GM18861 (cell line): ENCODE measurements at regions not wholly inside any gene's neighbourhood (a gene's known extent, or its start where the extent isn't known, plus 50 kb on each side); places are given as distances from the start of the nearest gene placed in this dataset.

Source experiments
- ATAC-seq: cut with Tn5 transposase; IDR thresholded peaks from one replicate; pipeline ENCODE4 v1.9.1; 2021; ENCODE audit not compliant: unreplicated experiment

DNA sequence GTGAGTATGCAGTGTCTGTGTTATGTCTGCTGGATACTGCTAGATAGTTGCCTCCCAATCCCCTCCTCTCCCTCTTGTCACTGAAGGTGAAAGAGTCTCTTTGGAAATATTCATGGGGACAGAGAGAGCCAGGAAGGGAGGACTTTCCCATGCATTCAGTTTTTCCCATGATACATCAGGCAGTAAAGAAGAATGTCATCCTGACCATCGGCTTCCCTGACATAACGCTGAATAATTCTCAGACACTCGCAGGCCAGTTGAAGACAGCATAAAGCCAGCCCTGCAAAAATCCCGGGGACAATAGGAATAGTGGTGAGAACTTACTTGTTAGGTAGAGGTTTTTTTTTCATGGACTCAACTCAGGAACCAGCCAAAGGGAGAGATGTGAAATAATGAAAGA lies 58.1 kb downstream of the KLF4 start:
- ATAC-seq, result no peak

GRCh38 chr9:107430071-107430470 lies 59.5 kb downstream of the KLF4 start:
- ATAC-seq, result no peak

DNA sequence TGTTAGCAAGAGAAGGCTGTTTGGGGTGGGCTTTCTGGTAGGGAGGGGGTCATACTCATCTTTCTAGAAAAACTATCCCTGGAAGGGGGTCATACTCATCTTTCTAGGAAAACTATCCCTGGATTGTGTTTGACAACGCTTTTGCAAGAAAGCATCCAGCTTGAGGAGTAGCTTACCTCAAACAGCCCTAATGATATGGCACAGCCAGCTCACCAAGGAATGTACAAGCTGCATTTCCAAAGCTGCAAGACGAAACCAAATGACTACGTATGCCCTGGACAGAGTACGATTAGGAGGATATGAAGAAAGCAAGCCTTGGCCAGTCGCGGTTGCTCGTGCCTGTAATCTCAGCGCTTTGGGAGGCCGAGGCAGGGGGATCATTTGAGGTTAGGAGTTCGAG lies 63.4 kb downstream of the KLF4 start:
- ATAC-seq, result no peak

- peak; percentile 89 for ATAC-seq
These were observed 64.2 kb downstream of the KLF4 start for GRCh38 chr9:107425101-107426025.

GRCh38 chr9:107423540-107423939 lies 66.0 kb downstream of the KLF4 start:
- no peak for ATAC-seq

DNA sequence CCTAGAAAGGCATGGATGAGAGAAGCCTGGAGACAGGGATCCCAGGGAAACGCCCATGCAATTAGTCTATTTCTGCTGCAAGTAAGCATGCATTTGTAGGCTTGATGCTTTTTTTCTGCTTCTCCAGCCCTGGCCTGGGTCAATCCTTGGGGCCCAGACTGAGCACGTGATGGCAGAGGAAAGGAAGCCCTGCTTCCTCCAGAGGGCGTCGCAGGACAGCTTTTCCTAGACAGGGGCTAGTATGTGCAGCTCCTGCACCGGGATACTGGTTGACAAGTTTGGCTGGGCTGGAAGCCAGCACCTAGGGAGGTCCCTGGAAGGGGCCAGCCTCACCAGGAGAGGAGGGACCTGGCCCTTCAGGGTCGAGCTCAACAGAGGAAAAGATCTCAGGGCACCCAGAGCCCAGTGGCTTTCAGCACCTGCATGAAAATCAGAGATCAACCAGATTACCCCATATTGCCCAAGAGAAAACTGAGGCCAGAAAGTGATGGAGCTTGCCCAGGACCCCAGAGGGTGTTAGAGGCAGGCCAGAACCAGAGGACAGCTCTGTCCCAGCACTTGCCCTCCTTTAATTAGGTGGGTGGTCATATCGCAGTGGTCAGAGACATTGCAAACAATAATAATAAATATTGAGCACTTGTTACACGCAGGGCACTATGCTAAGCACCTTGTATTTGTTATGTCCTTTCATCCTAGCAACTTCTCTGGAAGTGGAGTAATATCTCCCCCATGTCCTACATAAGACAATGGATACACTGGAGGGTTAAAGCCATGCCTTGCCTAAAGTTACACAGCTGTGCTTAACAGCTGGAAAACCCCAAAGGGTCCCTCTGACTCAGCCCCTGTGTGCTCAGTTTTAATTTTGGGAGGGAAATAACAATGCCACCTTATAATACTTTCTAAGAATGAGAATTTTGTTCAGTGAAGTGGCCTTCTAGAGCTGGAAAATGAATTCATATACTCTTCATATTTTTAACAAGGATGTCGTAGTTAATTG lies 67.1 kb downstream of the KLF4 start:
- peak; percentile 86 for ATAC-seq

DNA sequence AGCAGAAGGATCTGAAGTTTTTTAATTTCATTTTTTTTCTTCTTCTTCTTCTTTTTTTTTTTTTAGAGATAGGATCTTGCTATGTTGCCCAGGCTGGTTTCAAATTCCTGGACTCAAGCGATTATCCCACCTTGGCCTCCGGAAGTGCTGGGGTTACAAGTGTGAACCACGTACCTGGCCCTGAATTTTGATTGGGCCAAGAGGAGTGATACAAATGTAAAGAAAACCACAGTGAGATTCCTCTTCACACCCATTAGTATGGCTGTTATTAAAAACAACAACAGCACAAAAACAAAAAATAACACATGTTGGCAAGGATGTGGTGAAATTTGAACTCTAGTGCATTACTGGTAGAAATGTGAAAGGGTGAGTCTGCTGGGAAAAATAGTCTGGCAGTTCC lies 79.1 kb downstream of the KLF4 start:
- ATAC-seq, result no peak

GRCh38 chr9:107409581-107410389 lies 79.8 kb downstream of the KLF4 start:
- ATAC-seq, result no peak

DNA sequence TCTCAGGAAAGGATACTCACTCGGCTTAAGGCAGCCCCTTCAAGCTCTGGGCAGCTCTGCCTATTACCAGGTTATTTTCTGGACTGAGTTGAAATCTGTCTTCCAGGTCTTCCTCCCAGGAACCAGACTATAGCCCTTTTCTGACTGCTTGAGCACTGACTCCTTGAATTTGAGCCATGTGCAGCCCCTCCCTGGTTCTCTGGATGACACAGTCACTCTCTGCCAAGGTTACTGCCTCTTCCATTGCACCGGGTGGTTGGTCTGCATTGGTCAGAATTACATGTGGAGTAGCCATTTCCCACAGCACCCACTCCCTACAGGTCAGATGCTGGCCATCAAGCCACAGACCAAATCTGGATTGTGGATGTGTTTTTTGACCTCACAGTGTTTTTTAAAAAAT lies 81.9 kb downstream of the KLF4 start:
- ATAC-seq, result no peak

GRCh38 chr9:107405511-107405910 lies 84.1 kb downstream of the KLF4 start:
- ATAC-seq, result no peak

DNA sequence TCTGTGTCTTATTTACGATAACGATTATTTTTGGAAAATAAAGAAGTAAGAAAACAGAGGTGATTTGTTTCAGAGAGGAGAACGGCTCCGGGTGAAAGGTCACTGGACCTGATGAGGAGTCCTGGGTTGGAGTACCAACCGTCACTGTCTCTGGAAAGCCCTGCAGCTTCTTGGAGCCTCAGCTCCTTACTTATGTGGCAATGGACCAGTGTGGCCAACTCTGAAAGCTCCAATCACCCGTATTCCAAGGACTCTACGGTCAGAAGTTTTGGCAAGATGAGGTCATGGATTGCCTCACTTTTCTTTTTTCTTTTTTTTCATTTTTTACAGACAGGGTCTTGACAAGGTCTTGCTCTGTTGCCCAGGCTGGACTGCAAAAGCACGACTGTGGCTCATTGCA lies 84.8 kb downstream of the KLF4 start:
- ATAC-seq, result no peak

- ATAC-seq, result no peak
These were observed 85.4 kb downstream of the KLF4 start for GRCh38 chr9:107404161-107404560.

DNA sequence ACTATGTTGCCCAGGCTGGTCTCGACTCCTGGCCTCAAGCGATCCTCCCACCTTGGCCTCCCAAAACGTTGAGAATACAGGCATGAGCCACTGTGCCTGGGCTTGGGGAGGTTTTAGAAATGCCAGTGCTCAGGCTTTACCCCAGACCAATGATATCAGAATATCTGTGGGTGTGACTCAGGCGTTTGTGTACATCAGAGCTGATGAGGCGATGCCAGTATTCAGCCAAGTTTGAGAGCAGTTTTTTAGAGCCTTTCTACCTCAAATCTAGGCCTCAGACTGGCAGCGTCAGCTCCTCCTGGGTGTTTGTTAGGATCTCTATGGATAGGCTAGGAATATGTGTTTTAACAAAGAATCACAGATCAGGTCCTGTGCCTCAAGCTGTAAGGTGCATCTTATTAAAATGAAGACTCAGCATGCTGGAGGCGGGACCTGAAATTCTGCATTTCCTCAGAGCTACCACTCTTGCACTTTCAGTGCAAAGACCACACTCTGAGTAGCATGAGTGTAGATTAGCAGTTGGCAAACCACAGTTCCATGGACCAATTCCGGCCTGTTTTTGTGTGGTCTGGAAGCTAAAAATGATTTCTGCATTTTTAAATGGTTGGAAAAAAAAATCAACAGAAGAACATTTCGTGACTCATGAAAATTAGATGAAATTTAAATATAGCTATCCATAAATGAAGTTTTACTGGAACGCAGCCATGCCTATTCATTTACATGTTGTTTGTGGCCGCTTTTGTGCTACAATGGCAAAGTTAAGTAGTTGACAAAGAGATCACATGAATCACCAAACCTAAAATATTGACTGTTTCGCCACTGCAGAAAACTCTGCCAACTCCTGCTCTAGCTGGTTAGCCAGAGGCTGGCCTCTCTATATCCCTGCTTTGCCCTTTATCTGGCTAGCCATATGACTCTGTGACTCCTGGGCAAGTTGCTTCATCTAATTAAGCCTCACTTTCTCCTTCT lies 92.2 kb downstream of the KLF4 start:
- ATAC-seq, result no peak

- no peak for ATAC-seq
These were observed 95.3 kb downstream of the KLF4 start for GRCh38 chr9:107394264-107394663.

DNA sequence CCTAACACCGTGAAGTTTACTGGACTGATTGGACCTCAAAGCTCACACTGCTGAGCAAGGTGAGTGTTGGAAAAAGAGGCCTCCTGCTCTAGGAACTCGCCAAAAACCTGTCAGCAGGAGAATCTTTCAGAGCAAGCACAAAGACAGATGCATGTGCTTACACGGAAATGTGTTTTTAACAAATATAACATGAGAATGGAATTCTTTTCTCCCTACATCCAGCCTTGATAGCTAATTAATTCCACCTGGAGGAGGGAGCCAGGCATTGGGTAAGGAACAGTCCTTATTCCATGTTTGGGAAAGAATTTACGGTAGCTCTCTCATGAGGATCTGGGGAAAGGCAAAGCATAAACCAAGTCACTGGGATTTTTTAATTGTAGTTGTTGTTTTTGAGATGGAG lies 98.8 kb downstream of the KLF4 start:
- ATAC-seq, result no peak

- ATAC-seq, result no peak
These were observed 99.3 kb downstream of the KLF4 start for GRCh38 chr9:107390279-107390678.

DNA sequence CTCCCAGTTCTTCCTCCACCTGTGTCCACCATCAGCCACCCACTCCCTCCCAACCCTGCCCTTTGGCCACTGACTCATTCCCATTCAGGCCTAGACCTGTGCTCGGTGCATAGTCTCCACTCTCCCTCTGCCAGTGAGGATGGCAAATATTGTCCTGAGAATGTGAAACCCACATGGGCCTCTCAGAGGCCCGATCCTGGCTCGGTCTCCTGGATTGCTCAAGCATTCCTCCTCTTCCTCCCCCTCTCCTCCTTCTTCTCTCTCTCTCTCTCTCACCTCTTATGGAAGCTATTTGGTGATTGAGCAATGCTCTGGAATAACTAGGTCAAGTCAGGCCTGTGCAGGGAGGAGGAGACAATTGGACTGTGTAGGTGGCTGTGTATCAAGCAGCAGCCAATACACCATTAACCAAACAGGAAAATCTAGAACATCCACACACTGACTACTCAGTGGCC lies 99.9 kb downstream of the KLF4 start:
- ATAC-seq, result no peak

GRCh38 chr9:107388890-107389289 lies 100.7 kb downstream of the KLF4 start:
- ATAC-seq, result no peak

DNA sequence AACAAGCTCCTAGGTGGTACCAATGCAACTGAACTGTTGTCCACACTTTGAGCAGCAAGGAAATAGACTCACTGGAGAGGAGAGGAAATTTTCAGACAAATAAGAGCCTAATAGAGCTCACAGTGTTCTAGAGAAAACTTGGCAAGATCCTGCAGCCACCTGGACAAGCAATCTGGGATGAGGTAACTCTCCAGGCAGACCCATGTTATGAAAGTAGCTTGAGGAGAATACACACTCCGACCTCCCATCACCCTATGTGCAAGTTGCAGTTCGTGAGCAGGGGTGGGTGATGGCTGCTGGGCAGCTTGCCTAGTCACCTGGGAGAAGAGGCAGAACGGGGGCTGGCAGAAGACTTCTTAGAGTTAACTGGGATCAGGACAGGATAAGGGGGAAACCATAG lies 102.2 kb downstream of the KLF4 start:
- ATAC-seq, result no peak

DNA sequence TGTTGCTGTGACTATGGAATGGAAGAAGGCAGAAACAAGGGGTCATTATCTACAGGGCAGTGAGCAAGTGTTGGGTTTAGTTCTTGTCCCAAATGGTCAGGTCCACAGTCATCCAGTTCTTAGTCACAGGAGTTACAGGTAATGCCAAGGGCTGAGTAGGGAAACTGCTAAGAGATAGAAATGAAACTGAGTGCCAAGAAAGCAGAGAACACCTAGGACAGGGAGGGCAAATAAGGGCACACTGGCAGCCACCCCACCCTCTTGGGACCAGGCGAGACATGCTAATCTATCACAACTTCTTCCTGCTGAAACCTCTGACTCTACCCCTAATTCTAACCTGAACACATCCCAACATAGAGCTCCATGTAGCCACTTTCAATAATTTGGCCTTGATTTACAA lies 103.2 kb downstream of the KLF4 start:
- no peak for ATAC-seq
